Caco-2 (cell line): ENCODE measurements at regions not wholly inside any gene's neighbourhood (a gene's known extent, or its start where the extent isn't known, plus 50 kb on each side); places are given as distances from the start of the nearest gene placed in this dataset.

Experiments used
- BruUV-seq: library from RNA; stranded (reverse); fragments of 400-500 nt; replicated peaks from 2 replicates; lab custom pipeline; 2021; lab: Mats Ljungman, UMichigan
- CTCF ChIA-PET: fragments of 300-600 bp; sonication (Branson Sonifier 250); formaldehyde crosslinking; loops from one replicate; lab custom pipeline; 2022; ENCODE audit warnings: antibody characterized with exemption; lab: Charles Lee
- POLR2A ChIA-PET: fragments of 300-600 bp; sonication (Branson Sonifier 250); formaldehyde crosslinking; loops from one replicate; lab custom pipeline; 2022; ENCODE audit warnings: antibody characterized with exemption; lab: Charles Lee
- DNase-seq, 2 experiments: peaks; one replicate each; pipeline versions ENCODE4 v3.0.0 to v3.0.0-alpha.2; 2020 to 2022
- H3K27me3 ChIP-seq: replicated peaks from 2 replicates; pipeline ENCODE4 v1.6.0; 2011; ENCODE audit warnings: low read length; ENCODE audit not compliant: control insufficient read depth, insufficient read depth
- H3K36me3 ChIP-seq: 2 replicates; pipeline ENCODE4 v1.5.1; 2011; ENCODE audit warnings: low read length; ENCODE audit not compliant: control insufficient read depth, insufficient read depth
- H3K4me1 ChIP-seq: fragments of 250-450 bp; sonication (Bioruptor Pico); 2 replicates; pipeline ENCODE4 v1.5.1; 2020; ENCODE audit warnings: mild to moderate bottlenecking
- H3K4me3 ChIP-seq: 2 replicates; pipeline ENCODE4 v1.5.1; 2011; ENCODE audit warnings: low read depth, mild to moderate bottlenecking, control low read depth, low read length
- H3K9me3 ChIP-seq: fragments of 250-450 bp; sonication (Bioruptor Pico); 2 replicates; pipeline ENCODE4 v1.5.1; 2020; ENCODE audit warnings: mild to moderate bottlenecking, moderate library complexity
- H3K27ac Mint-ChIP-seq: one replicate; pipeline ENCODE4 v1.8.0; 2022; ENCODE audit warnings: mixed read lengths; ENCODE audit not compliant: unreplicated experiment
- H3K27me3 Mint-ChIP-seq: one replicate; pipeline ENCODE4 v1.8.0; 2022; ENCODE audit warnings: mixed read lengths; ENCODE audit not compliant: insufficient read depth, unreplicated experiment
- H3K36me3 Mint-ChIP-seq: one replicate; pipeline ENCODE4 v1.8.0; 2022; ENCODE audit warnings: mild to moderate bottlenecking, mixed read lengths; ENCODE audit not compliant: insufficient read depth, unreplicated experiment
- H3K4me1 Mint-ChIP-seq: one replicate; pipeline ENCODE4 v1.8.0; 2022; ENCODE audit warnings: low read depth, mixed read lengths; ENCODE audit not compliant: unreplicated experiment
- H3K4me3 Mint-ChIP-seq: one replicate; pipeline ENCODE4 v1.8.0; 2022; ENCODE audit warnings: mild to moderate bottlenecking, moderate library complexity, mixed read lengths; ENCODE audit not compliant: unreplicated experiment
- H3K9me3 Mint-ChIP-seq: one replicate; pipeline ENCODE4 v1.8.0; 2022; ENCODE audit warnings: mixed read lengths; ENCODE audit not compliant: unreplicated experiment
- CTCF ChIP-seq, 2 experiments: fragments of 200-600 bp in 1 of 2; IDR thresholded peaks; 1 replicate in 1 of 2; 2 replicates in 1 of 2; pipeline versions ENCODE4 v1.5.1 to v1.8.0; 2011 to 2022; ENCODE audit warnings: antibody characterized with exemption in 1 of 2, control low read depth in 1 of 2, inconsistent platforms in 1 of 2, low read depth in 1 of 2, low read length in 1 of 2, mild to moderate bottlenecking in 1 of 2, moderate library complexity in 1 of 2; ENCODE audit not compliant: insufficient read depth in 1 of 2, severe bottlenecking in 1 of 2, unreplicated experiment in 1 of 2
- intact Hi-C: fragments of 100-400 bp; cut with micrococcal nuclease; formaldehyde crosslinking; loops from one replicate; pipeline ENCODE4 v1.10.0; 2022; ENCODE audit not compliant: unreplicated experiment

- CTCF ChIA-PET = no interaction called here
- no peaks in the 10 kb centered on the region for H3K27me3 ChIP-seq
- H3K4me1 Mint-ChIP-seq = no peaks in the 10 kb centered on the region
- H3K4me3 ChIP-seq = no peak overlapping the region
- POLR2A ChIA-PET = no interaction called here
- TF ChIP-seq CTCF (IDR thresholded peaks at IDR 0.05; ENCODE audit: insufficient read depth in 1 of 2, low read depth in 1 of 2, low read length in 1 of 2, severe bottlenecking in 1 of 2, unreplicated experiment in 1 of 2) = no peak
- no peaks in the 10 kb centered on the region for H3K36me3 ChIP-seq
- no peak overlapping the region for H3K27ac Mint-ChIP-seq
- peaks cover 3% of the 10 kb centered on the region for H3K27me3 Mint-ChIP-seq
- H3K9me3 Mint-ChIP-seq = no peaks in the 10 kb centered on the region
- no peaks in the 10 kb centered on the region for H3K9me3 ChIP-seq
- intact Hi-C loops = no loop called here
- H3K36me3 Mint-ChIP-seq = no peaks in the 10 kb centered on the region
- H3K4me1 ChIP-seq = no peaks in the 10 kb centered on the region
- BruUV-seq = no TSS peak
- DNase-seq = no peak
- no peak overlapping the region for H3K4me3 Mint-ChIP-seq
These were observed 92.2 kb upstream of the KCTD3 start for GRCh38 chr1:215474940-215475339.

DNA sequence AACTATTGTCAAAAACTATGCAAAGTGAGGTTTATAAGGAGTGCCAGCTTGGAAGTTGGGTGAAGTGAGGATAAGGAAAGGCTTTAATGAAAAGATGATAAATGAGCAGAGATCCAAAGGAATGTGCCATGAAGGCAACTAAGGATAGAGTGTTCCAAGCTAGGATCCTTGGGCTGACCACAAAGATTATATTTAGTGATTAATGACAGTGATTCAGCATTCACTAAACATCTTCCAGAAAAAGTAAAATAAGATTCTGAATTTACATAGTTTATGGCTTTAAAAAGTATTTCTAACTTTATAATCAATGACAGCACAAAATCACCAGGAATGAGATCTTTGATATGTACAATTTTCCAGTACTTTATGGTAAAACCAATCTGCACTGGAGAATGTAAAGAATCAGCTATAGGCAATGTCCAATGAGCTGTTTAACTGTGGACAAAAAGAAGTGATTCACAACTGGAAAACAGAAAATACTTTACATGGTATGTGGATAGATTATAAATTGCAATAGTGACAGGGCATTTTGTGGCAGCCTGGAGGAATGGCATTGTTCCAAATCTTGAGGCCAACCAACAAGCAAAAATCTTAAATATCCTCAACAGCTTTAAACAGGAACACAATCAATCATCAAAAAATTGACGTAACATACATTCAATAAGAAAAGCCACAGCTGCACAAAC, 91.2 kb upstream of the KCTD3 start:
- Mint-ChIP-seq H3K36me3 (no peaks in the 10 kb centered on the region), H3K9me3 (no peaks in the 10 kb centered on the region), H3K27me3 (peaks cover 5% of the 10 kb centered on the region), H3K4me1 (no peaks in the 10 kb centered on the region), H3K27ac (no peak overlapping the region), H3K4me3 (no peak overlapping the region)
- Histone ChIP-seq H3K9me3 (no peaks in the 10 kb centered on the region), H3K36me3 (no peaks in the 10 kb centered on the region), H3K4me3 (no peak overlapping the region), H3K4me1 (no peaks in the 10 kb centered on the region), H3K27me3 (no peaks in the 10 kb centered on the region)
- POLR2A ChIA-PET = no interaction called here
- intact Hi-C loops = no loop called here
- BruUV-seq = no TSS peak
- no peak for DNase-seq
- no peak for TF ChIP-seq CTCF (IDR thresholded peaks at IDR 0.05; ENCODE audit: insufficient read depth in 1 of 2, low read depth in 1 of 2, low read length in 1 of 2, severe bottlenecking in 1 of 2, unreplicated experiment in 1 of 2)
- CTCF ChIA-PET = no interaction called here

DNA sequence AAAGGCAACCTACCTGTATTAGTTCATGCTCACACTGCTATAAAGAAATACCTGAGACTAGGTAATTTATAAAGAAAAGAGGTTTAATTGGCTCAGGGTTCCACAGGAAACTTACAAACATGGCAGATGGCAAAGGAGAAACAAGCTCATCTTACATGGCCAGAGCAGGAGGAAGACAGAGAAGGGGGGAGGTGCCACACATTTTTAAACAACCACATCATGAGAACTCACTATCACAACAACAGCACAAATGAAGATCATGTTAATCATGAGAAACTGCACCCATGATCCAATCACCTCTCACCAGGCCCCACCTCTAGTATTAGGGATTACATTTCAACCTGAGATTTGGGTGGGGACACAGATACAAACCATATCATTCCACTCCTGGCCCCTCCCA, 90.6 kb upstream of the KCTD3 start:
- H3K4me1 Mint-ChIP-seq = no peaks in the 10 kb centered on the region
- H3K9me3 ChIP-seq = no peaks in the 10 kb centered on the region
- H3K36me3 ChIP-seq = no peaks in the 10 kb centered on the region
- H3K27me3 ChIP-seq = no peaks in the 10 kb centered on the region
- ChIA-PET CTCF (no interaction called here), POLR2A (no interaction called here)
- H3K4me3 Mint-ChIP-seq = no peak overlapping the region
- no peaks in the 10 kb centered on the region for H3K9me3 Mint-ChIP-seq
- no peak overlapping the region for H3K27ac Mint-ChIP-seq
- no peak overlapping the region for H3K4me3 ChIP-seq
- no peaks in the 10 kb centered on the region for H3K36me3 Mint-ChIP-seq
- no peak for TF ChIP-seq CTCF (IDR thresholded peaks at IDR 0.05; ENCODE audit: insufficient read depth in 1 of 2, low read depth in 1 of 2, low read length in 1 of 2, severe bottlenecking in 1 of 2, unreplicated experiment in 1 of 2)
- no TSS peak for BruUV-seq
- intact Hi-C loops = no loop called here
- H3K27me3 Mint-ChIP-seq = peaks cover 5% of the 10 kb centered on the region
- DNase-seq = no peak
- H3K4me1 ChIP-seq = no peaks in the 10 kb centered on the region
